ENCODE measurements at regions not wholly inside any gene's neighbourhood (a gene's known extent, or its start where the extent isn't known, plus 50 kb on each side); places are given as distances from the start of the nearest gene placed in this dataset.

DNA sequence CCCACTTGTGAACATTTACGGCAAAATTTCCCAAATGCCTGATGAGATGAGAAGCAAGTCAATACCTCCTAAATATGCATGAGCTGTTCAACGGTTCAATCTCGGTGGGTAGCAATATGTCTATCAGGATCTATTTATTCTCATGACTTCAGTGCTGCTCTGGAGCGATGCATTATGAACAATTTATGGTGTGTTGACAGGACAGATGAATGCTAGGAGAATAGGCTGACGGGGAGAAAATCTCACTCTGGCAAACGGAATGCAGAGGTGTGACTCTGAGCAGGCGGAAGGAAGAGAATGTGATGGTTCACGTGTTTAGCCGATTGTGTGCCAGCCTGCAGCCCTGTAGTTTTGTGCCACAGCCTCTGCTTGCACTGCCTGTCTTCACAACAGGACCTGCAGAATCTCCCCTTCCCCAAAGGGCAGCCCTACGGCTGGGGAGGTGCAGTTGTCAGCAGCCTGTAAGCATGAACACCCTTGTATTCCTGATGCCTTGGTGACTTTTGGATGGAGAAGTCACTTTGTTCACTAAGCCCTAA lies 345.2 kb downstream of the PHKB start:
- TF ChIP-seq, protein P1, sequence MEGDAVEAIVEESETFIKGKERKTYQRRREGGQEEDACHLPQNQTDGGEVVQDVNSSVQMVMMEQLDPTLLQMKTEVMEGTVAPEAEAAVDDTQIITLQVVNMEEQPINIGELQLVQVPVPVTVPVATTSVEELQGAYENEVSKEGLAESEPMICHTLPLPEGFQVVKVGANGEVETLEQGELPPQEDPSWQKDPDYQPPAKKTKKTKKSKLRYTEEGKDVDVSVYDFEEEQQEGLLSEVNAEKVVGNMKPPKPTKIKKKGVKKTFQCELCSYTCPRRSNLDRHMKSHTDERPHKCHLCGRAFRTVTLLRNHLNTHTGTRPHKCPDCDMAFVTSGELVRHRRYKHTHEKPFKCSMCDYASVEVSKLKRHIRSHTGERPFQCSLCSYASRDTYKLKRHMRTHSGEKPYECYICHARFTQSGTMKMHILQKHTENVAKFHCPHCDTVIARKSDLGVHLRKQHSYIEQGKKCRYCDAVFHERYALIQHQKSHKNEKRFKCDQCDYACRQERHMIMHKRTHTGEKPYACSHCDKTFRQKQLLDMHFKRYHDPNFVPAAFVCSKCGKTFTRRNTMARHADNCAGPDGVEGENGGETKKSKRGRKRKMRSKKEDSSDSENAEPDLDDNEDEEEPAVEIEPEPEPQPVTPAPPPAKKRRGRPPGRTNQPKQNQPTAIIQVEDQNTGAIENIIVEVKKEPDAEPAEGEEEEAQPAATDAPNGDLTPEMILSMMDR (IDR thresholded peaks at IDR 0.05): no peak
- TF ChIP-seq, protein P2, sequence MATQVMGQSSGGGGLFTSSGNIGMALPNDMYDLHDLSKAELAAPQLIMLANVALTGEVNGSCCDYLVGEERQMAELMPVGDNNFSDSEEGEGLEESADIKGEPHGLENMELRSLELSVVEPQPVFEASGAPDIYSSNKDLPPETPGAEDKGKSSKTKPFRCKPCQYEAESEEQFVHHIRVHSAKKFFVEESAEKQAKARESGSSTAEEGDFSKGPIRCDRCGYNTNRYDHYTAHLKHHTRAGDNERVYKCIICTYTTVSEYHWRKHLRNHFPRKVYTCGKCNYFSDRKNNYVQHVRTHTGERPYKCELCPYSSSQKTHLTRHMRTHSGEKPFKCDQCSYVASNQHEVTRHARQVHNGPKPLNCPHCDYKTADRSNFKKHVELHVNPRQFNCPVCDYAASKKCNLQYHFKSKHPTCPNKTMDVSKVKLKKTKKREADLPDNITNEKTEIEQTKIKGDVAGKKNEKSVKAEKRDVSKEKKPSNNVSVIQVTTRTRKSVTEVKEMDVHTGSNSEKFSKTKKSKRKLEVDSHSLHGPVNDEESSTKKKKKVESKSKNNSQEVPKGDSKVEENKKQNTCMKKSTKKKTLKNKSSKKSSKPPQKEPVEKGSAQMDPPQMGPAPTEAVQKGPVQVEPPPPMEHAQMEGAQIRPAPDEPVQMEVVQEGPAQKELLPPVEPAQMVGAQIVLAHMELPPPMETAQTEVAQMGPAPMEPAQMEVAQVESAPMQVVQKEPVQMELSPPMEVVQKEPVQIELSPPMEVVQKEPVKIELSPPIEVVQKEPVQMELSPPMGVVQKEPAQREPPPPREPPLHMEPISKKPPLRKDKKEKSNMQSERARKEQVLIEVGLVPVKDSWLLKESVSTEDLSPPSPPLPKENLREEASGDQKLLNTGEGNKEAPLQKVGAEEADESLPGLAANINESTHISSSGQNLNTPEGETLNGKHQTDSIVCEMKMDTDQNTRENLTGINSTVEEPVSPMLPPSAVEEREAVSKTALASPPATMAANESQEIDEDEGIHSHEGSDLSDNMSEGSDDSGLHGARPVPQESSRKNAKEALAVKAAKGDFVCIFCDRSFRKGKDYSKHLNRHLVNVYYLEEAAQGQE (IDR thresholded peaks at IDR 0.05; ENCODE audit: insufficient read depth in 1 of 2, low read depth in 2 of 2, low read length in 1 of 2): no peak
- TF ChIP-seq SIN3A (IDR thresholded peaks at IDR 0.05; ENCODE audit: borderline replicate concordance, insufficient read depth, low read depth, low read length) (no peak), POLR2AphosphoS5 (IDR thresholded peaks at IDR 0.05; ENCODE audit: low read depth, low read length) (no peak), TCF7L2 (IDR thresholded peaks at IDR 0.05; ENCODE audit: low read depth, low read length) (no peak)
